NCI-H1048 (cell line): ENCODE measurements at regions not wholly inside any gene's neighbourhood (a gene's known extent, or its start where the extent isn't known, plus 50 kb on each side); places are given as distances from the start of the nearest gene placed in this dataset.
"Not testable (repeated sequence)": the region's sequence is repeated elsewhere in the genome, so short reads cannot be mapped to it uniquely, and the experiment has no call there.

Source experiments
- DNase-seq: peaks from one replicate; lab custom pipeline; 2025; lab: John Stamatoyannopoulos, UW

DNA sequence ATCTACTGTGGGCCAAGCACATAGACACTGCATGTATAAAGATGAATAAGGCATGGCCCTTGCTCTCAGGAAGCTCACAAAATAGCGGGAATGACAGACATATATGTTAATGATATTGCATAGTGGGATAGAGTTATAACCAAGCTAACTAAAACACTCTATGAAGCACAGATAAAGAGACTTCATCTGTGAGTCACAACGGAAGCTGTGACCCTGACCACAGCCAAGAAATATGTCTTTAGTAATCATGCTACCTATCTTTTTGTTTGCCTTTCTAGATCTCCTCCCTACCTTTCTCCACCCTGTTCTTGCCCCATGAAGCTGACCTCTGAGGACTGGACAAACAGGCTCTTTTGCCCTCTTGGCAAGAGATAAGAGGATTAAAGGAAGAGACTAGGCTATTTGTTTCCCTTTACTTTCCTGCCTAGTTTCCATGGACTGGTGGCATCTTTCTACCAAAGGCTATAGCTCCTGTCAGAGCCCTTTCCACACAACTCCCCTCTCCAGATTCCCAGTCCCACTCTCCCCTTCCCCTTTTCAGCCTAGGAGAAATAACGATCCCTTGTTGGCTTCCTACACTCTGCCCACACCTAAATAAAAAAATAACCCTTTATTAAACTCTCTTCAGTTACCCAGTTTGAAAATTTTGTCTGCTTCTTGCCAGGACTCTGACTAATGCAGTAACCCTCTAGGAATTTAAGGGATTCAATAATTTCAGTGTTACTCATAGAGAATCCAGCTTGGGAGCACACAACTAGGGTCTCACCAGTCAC lies 504.9 kb upstream of the MARCKS start:
- no peak for DNase-seq

DNA sequence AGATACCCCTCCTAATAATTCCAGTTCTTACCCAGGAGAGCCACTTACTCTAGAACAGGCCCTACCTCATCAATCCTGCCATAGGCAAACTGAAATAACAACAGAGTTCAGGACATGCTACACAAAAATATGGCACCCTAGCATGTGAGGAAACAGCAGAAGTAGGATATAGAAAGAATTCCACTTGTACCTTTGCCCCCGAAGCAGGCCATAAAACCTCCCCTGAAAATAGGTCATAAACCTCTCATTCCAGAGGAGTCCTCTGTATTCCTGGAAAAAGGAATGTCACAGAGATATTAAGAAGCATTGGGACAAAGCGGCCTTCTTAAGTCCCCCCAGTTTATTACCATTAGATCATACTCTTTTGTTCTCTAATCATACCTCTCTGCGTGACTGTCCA lies 504.3 kb upstream of the MARCKS start:
- no peak for DNase-seq

DNA sequence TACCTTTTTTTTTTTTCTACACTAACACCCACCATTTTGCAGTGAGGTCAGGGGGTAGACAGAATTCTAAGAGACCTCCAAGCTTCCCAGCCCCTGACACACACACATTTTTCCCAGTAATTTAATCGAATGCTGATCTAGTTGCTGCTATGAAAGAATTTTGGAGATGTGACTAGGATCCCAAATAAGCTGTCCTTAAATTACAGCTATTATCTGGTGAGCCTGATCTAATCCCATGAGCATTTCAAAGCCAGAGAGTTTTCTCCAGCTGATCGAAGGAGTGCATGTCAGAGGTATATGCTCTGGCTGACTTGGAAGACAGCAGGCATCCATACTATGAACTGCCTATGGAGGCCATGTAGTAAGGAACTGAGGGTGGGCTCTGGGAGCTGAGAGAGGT lies 503.8 kb upstream of the MARCKS start:
- no peak for DNase-seq

DNA sequence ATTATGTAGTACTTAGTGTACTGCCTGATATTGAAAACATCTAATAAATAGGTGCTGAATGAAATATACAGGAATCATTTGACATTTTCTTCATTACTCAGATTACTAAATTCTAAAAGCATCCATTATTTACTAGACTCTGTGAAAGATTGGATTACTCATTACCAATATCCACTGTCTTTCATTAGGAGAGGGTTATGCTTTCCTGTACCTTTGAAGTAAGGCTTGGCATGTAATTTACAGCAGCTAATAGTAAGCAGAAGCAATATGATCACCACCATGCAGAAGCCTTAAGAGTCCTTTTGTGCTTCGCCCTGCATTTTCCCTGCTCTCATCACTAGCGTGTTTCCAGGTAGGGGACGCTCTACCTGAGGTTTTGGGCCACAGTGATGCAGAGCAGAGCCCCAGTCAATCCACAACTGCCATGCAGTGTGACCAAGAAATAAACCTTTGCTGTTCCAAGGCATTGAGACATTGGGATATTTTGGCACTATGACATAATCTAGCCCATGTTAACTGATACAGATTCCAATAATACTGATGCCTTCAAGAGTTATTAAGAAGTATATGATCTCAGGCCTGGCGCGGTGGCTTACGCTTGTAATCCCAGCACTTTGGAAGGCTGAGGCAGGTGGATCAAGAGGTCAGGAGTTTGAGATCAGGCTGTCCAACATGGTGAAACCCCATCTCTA lies 502.8 kb upstream of the MARCKS start:
- DNase-seq, result no peak

DNA sequence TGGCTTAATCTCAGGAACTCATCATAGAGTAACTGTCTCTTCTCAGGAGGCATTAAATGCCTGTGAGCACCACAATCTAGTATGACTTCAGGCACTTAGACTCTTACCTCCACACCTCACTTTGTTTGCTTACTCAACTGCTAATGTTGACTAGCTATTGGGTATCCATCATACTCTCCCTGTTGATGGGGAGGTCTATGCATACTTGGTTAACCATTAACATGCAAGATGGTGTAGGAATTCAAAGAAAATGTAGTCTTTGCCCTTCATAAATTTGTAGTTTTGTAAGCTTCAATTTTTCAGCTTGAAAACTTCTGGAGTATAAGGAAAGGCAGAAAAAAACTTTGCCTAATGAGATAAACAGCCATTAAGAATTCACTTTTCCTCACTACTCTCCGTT lies 501.0 kb upstream of the MARCKS start:
- DNase-seq, result no peak

DNA sequence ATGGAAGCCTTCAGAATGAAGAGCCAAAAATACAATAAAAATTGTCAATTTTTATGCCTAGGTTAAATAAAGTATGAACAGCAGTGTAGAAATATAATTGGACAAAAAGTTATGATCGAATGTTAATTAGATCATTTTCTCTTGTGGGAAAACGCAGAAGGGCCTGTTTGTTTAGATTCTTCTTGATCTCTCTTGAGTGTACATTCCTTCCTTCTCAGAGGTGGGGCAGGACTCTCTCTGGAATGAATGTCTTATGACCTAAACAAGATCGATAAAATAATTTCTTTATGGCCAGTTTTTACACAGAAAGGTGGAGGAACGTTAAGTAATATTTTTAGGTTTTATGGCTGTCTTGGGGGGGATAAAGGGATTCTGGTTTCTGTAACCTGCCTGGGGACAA lies 500.1 kb upstream of the MARCKS start:
- DNase-seq, result no peak

DNA sequence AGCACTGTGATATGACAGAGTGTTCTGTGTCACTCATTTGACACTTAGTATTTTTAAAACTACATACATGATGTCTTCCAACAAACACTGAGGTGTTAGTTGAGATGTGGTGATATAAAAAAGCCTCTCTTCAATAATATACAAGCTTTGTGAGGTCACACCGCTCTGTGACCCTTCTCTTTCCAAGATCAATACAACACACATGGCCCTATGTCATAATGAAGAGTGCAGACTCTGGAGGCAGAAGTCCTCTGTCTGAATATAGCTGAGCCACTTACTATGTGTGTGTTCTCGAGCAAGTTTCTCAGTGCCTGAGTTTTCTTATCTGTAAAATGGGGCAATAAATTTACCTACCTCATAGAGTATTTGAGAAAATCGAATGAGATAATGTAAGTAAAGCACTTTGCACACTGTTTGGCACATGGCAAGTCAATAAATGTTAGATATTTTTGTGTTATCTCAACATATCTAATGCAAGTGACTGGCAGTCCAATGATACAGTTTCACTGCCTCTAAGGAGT lies 499.0 kb upstream of the MARCKS start:
- DNase-seq, result no peak

DNA sequence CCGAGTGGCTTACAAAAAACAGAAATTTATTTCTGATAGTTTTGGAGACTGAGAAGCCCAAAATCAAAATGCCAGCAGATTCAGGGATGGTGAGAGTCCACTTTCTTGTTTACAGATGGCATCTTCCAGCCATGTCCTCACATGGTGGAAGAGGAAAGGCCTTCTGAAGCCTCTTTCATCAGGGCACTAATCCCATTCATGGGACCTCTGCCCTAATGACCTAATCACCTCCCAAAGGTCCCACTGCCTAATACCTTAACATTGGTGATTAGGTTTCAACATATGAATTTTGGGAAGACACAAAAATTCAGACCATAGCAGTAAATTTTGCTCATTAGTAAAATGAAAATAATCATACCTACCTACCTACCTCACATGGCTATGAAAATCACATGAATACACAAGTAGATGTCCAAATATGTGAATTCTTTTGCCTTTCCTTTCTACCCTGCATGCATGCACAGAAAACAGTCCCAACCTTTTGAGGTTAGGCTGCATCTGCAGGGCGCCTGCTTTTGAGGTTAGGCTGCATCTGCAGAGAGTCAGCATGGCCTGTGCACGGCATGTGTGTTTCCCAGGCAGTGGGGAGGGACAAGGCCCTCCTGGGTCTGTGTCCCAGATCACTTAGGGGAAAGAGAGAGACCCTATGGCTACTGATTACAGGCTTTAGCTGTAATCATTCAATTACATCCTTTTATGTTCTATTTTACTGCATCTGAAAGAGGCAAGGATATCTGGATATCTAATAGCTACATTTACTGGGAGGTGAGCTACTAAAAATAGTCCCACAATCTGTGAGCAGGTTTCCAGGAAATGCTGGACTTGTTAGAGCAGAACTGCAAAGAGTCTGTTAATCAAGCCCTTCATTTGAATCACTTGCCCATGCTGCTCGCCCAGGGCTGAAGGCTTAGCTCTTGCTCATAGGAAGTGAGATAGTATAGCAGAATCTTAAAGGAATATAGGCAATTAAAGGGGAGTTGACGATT lies 497.7 kb upstream of the MARCKS start:
- DNase-seq, result no peak

DNA sequence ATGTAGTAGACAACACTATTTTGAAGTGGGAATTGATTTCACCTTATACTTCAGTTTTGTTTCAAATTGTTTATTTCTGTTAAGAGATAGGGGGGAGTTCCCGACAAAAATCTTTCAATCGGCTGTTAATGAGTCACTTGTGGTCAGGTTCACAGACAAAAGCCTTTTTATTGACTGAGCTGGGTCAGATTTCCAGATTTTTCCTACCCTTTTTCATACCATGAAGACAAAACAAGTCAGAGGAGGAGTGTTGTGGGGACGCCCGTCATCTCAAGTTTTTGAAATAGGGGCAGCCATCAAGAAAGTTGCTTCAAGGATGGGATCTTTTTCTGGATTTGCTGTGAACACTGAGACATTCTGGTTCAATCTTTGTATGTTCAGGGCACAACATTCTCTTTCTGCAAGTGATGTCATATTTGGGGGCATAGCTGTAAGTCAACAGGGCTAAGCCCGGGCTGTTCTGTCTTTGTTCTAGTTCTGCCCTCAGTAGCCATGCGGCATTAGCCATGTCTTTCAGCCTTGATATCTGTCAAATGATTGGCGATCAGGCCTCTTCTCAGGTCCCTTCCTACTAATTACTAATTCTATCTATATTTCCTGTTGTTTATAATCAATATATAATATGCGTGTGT lies 496.0 kb upstream of the MARCKS start:
- DNase-seq, result no peak

DNA sequence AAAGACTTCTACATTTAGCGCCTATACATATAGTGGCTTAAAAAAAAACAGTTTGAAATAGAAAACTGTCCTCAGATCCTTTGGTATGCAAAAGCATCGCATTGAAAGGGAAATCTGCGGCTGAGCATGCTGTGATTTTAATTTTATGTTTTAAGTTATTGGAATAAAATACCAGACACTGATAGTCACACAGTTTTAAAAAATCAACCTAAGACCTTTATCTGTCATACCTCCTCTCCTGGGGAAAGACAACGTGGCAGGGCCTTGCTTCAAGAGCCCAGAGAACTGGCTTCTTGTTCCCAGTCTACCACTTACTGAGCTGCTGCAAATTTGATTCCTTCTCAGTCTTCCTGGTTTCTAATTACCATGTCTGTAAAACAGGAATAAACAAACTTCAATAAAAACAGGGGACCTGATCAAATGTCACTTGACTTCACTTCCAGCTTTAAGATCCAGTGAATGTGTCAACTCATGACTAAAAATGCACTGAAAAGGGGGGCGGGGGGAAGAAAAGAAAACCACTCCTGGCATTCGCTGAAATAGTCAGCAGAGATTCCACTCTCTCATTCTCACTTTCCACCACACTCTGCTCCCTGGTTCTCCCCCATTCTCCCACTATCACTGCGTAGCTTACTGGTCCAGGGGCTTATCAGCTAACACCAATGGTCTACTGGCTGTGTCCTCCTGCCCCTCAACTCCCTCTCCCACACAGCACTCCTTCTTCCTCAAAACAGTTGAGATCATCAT lies 494.7 kb upstream of the MARCKS start:
- DNase-seq, result no peak

DNA sequence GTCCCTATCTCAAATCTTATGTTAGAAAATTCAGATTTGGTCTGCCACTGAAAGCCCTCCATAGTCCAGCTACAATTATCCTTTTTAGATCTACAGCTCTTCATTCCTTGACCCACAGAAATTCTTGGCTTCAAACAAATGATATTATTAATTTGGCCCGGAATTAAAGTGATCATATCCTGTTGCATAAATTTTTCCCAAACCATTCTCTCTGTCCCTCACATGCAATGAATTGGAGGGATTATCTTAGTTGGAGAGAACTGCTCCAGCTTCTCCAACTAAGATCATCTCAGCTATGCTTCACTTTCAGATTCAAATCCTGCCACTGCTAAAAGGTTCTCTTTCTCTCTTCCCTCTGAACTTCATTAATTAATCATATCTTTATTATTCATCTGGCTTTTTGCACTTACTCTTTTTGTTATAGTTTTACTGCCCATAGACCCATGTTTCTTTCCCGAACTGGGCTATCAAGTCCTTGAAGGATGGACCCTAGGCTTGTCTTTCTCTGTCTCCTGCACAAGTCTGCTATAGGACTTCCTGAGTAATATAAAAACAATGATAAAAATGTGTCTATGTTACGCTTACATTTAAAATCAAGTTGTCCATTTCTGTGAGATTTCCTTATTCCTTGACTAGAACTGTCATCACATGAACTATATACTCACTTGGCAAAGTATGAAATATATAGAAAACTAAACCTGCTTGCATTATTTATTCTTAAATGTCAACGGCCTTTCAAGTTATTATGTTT lies 493.9 kb upstream of the MARCKS start:
- no peak for DNase-seq

DNA sequence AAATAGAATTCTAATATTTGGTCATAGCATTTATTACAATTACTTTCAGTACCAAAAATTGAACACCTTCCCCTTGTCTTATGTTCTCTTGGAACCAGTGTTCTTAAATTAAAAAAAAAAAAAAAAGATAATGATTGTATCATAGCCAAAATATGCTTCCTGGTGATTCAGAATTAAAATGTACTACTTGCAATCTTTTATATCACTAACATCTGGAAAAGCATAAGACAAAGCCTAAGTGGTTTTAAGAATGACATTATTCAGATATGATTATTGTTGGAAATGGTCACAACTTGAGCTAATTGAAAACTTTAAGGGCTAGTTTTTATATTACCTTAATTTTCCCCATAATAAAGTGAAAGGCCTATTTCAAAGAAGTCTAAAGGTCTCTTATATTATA lies 493.3 kb upstream of the MARCKS start:
- no peak for DNase-seq

DNA sequence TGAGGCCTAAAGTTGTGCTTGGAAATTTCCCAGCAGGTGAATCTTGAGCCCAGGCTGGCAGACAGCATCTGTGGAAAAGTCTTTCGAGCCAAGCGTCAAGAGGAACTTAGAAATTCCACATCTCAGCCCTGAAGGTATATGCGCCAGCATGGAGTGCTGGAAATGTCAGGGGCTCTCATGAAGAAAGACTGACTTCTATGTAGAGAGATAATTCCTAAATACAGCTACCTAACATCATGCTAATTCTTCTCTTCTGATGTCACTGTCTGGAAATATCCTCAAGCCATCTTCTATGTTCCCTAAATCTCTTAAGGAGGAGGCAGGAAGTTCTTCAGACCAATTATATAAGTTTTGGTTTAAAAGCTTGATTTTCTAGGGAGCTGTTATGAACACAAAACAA lies 492.4 kb upstream of the MARCKS start:
- DNase-seq, result no peak

DNA sequence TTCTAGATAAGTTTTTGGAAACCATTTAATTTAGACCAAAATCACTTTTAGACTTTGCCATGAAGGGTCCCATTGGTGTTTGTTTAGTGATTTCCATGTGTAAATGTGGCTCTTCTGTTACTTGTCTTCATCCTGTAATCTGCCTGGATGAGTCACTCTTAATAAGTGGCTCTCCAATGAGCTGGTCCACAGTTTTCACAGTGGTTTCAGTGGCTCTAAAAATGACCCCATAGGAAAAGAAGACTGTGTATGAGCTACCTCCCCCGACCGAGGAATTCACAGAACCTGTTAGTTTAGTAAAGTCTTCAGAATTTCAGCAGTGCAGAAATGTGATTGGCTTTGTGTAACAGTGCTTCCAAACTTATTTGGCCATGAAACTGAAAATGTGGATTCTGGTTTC lies 492.0 kb upstream of the MARCKS start:
- DNase-seq, result no peak

DNA sequence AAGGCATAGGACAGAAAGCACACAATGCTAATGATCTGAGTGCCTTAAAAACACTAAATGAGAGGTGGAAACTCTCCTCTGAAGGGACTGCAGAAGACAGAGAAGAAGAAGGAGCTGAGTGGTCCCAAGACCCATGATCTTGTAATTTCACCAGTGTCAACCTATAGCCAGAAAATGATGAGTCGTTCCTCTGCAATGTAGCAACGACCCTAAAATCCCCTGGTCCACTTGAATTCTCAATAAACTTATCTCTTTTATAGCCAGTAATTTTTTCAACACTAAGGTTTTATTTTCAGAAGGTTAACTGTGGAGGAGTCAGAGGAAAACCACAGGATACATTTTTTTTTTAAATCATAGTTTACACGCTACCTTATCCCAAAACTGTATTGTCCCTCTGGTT lies 490.6 kb upstream of the MARCKS start:
- DNase-seq, result no peak

DNA sequence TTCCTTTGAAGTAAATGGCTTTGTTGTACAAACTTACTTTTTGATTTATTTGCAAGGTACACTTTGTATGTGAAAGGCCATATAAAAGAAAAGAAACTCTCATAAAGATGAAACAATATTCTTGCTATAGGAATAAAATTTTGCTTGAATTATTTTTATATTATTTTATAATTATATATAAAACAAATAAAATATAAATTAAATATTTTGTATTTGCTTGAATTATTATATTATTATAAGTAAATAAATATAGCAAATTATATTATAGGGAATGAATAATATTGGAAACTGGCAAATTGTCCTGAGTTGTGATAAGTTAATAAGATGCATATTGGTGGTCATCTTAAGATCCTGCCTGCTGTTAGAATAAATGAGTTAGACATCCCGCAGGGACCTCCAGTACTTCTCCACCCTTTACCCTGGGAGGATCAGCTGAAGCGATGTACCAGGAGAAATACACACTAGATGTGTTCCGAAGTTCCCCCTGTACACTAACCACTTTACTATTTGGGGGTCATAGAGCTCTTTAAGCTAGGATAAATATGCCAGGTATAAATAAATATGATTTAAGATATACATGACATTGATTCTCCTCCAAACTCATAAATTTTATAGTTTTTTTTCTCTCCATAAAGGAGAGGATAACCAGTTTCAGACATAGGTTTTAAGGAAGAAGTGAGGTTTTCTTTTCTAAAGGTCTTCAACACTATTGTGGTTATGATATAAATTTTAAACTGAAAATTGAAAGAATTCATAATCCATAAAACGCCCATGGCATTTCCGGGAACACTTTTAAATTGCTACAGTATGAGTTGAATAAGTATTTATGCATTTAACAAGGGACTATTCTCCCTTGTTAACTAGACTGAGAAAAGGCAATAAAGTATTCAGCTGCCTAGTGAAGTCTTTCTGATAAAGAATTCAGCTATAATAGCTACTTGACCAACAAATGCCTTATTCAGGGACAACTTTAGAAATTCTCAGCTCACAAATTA lies 486.3 kb upstream of the MARCKS start:
- DNase-seq, result no peak

DNA sequence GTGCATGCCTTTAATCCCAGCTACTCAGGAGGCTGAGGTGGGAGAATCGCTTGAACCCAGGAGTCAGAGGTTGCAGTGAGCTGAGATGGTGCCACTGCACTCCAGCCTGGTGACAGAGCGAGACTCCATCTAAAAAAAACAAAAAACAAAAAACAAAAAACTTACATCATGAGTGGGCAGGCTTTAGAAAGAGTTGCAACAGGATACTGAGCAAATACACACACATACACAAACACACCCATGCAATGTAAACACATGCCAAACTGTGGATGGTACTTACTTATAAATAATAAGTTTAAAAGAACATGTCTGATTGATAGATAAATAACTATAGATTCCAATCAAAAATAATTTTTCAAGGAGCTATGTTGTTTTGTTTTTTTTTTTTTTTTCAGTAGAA lies 481.7 kb upstream of the MARCKS start:
- not testable (repeated sequence) for DNase-seq

DNA sequence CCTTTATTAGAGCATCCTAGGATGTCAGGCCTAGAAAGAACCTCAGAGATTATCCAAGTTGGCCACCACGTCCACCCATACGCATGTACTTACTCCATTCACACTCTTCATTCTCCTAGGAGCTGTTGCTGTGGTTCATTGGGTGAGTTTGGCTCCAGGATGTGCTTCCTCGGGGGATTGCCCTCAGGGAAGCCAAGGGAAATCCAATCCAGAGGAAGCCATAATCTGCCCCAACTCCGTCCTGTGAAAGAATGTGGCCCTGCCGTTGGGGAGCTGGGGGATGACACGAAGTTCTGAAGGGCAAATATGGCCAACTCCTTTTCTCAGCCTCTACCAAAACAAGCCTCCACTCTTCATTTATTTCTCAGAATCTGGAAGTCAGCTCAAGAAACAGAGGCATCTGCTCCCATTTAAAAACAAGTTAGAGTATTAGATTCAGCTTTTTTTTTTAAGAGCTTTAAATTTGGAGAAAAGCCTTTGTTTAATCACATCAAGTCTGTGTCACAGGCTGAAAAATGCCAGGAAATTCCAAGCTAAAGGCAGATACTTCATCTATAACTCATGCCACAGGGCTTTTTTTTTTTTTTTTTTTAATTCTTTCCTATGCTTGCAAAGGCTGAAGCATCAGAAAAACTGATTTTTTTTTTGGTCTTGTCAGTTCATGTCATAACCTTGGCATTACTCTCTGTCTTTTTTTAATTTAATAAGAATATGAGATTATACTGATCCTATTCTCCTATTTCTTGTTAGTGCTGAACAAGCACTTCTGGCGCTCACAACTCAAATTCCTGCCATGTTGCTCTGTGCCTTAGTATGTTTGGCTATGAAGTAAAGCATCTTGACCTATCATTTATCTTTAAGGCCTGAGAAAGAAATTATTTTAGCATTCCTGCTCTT lies 480.9 kb upstream of the MARCKS start:
- DNase-seq, result no peak
